ENCODE measurements at regions not wholly inside any gene's neighbourhood (a gene's known extent, or its start where the extent isn't known, plus 50 kb on each side); places are given as distances from the start of the nearest gene placed in this dataset.

DNA sequence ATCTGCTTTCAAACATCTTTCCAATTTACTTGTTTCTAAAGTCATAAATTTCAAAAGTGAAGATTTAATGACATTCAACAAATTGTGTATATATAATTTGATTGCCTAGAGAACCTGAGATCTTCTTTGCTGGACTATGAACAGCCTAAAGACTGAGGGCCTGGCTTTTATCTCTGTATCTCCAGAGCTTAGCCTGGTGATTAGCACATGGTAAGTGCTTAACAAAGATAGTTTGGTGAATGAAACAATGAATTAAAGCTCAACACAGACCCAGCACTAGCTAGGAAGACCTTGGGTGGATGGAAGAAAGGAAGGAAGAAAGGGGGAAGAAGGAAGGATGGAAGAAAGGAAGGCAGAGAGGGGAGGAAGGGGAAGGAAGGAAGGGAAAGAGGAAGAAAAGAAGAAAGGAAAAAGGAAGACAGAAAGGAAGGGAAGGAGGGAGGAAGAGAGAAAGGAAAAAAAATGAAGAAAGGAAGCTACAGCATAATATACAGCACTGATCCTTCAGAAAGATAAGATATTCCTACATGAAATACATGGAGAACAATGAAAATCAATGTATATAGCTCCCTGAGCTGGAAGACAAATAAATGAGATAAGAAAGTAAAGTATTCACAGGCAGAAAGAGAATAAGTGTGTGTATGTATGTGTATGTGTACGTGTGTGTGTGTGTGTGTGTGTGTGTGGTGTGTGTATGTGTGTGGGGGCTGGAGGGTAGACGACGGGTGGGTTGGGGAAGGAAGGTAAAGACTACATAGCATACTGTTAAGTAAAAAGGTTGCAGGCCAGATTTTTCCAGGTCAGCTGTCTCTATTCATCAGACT lies 318.2 kb downstream of the TNS1 start:
- no peak for TF ChIP-seq POLR2AphosphoS5 (IDR thresholded peaks at IDR 0.05; ENCODE audit: borderline replicate concordance, low read depth, low read length)
- no peak for TF ChIP-seq EZH2 (IDR thresholded peaks at IDR 0.05)

Data from SK-N-MC (cell line).